ENCODE measurements at regions not wholly inside any gene's neighbourhood (a gene's known extent, or its start where the extent isn't known, plus 50 kb on each side); places are given as distances from the start of the nearest gene placed in this dataset.
"Not testable (repeated sequence)": the region's sequence is repeated elsewhere in the genome, so short reads cannot be mapped to it uniquely, and the experiment has no call there.

DNA sequence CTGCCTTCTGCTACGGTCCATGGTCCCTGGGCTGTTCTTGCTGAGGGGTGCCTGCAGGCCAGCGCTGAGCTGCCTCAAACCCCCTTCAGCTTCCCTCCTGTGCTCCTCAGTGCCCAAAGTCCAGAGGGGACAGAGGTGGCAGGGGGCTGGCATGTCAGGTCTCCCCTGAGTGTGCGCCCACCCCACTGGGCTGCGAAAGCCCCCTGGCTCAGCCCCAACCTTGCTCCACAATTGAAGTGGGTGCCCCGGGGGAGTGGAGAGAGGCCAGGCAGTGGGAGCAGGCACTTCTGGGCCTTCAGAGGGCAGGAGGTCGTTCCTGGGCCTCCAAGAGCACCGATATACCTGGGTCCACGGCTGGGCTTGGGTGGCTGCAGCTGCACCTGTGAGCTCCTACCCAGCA, 548.7 kb upstream of the FAM98A start:
- H3K4me3 ChIP-seq (ENCODE audit: control insufficient read depth, low read depth, low read length) = no peak overlapping the region
- no peak for DNase-seq (ENCODE audit: low read depth)
- no peak for TF ChIP-seq CTCF (IDR thresholded peaks at IDR 0.05; ENCODE audit: control insufficient read depth, insufficient read depth, low read depth, low read length, missing control alignments)

DNA sequence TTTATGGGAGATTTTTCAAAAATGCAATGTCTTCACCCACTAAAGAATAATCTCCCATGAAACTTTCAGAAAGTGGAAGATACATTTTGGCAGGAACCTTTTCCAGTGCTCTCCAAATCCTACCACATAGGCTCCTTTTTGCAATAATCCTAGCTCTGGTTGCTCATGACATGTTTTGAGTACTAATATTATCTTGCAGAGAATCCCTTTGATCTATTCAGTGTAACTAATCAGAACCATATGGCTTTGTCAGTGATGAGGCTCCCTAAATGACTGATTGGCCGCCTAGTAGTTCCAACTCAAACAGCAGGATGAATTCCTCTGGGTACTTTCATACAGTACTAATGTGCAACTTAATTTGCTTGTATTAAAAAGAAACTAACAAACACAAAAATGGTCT, 544.0 kb upstream of the FAM98A start:
- no peak overlapping the region for H3K4me3 ChIP-seq (ENCODE audit: control insufficient read depth, low read depth, low read length)
- DNase-seq (ENCODE audit: low read depth) = no peak
- TF ChIP-seq CTCF (IDR thresholded peaks at IDR 0.05; ENCODE audit: control insufficient read depth, insufficient read depth, low read depth, low read length, missing control alignments) = no peak

DNA sequence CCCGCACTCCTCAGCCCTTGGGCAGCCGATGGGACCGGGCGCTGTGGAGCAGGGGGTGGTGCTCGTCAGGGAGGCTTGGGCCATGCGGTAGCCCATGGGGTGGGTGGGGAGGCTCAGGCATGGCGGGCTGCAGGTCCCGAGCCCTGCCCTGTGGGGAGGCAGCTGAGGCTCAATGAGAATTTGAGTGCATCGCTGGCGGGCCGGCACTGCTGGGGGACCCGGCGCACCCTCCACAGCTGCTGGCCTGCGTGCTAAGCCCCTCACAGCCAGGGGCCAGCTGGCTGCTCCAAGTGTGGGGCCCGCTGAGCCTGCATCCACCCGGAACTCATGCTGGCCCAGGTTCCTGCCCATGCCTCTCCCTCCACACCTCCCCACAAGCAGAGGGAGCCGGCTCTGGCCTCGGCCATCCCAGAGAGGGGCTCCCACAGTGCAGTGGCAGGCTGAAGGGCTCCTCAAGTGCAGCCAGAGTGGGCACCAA, 543.5 kb upstream of the FAM98A start:
- not testable (repeated sequence) for H3K4me3 ChIP-seq (ENCODE audit: control insufficient read depth, low read depth, low read length); DNase-seq (ENCODE audit: low read depth)

DNA sequence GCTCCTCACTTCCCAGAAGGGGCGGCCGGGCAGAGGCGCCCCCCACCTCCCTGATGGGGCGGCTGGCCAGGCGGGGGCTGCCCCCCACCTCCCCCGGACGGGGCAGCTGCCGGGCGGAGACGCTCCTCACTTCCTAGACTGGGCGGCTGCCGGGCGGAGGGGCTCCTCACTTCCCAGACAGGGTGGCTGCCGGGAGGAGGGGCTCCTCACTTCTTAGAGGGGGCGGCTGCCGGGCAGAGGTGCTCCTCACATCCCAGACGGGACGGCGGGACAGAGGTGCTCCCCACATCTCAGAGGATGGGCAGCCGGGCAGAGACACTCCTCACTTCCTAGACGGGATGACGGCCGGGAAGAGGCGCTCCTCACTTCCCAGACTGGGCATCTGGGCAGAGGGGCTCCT, 534.0 kb upstream of the FAM98A start:
- DNase-seq (ENCODE audit: low read depth); H3K4me3 ChIP-seq (ENCODE audit: control insufficient read depth, low read depth, low read length): not testable (repeated sequence)

- no peak for DNase-seq (ENCODE audit: low read depth)
Observed at GRCh38 chr2:34126279-34126678, 527.2 kb upstream of the FAM98A start.

GRCh38 chr2:34123996-34124785, 525.1 kb upstream of the FAM98A start:
- DNase-seq (ENCODE audit: low read depth) = no peak
- H3K4me3 ChIP-seq (ENCODE audit: control insufficient read depth, low read depth, low read length) = no peak overlapping the region
- TF ChIP-seq CTCF (IDR thresholded peaks at IDR 0.05; ENCODE audit: control insufficient read depth, insufficient read depth, low read depth, low read length, missing control alignments) = no peak

More at GRCh38 chr2:34126279-34126678, 527.2 kb upstream of the FAM98A start:
- H3K4me3 ChIP-seq (ENCODE audit: control insufficient read depth, low read depth, low read length) = no peak overlapping the region
- no peak for TF ChIP-seq CTCF (IDR thresholded peaks at IDR 0.05; ENCODE audit: control insufficient read depth, insufficient read depth, low read depth, low read length, missing control alignments)

- no peak for TF ChIP-seq CTCF (IDR thresholded peaks at IDR 0.05; ENCODE audit: control insufficient read depth, insufficient read depth, low read depth, low read length, missing control alignments)
- no peak for DNase-seq (ENCODE audit: low read depth)
- no peak overlapping the region for H3K4me3 ChIP-seq (ENCODE audit: control insufficient read depth, low read depth, low read length)
Observed at GRCh38 chr2:34121076-34121475, 522.0 kb upstream of the FAM98A start.

- DNase-seq (ENCODE audit: low read depth) = no peak
Observed at GRCh38 chr2:34115076-34115475, 516.0 kb upstream of the FAM98A start.

More at GRCh38 chr2:34115076-34115475, 516.0 kb upstream of the FAM98A start:
- H3K4me3 ChIP-seq (ENCODE audit: control insufficient read depth, low read depth, low read length) = no peak overlapping the region
- no peak for TF ChIP-seq CTCF (IDR thresholded peaks at IDR 0.05; ENCODE audit: control insufficient read depth, insufficient read depth, low read depth, low read length, missing control alignments)
